Bronchial epithelial cell (primary cell): ENCODE measurements at regions not wholly inside any gene's neighbourhood (a gene's known extent, or its start where the extent isn't known, plus 50 kb on each side); places are given as distances from the start of the nearest gene placed in this dataset.
"Not testable (repeated sequence)": the region's sequence is repeated elsewhere in the genome, so short reads cannot be mapped to it uniquely, and the experiment has no call there.

Source experiments
- DNase-seq: peaks from one replicate; pipeline ENCODE4 v3.0.0-alpha.2; 2010; ENCODE audit warnings: low read depth
- FAIRE-seq: peaks from 2 replicates; lab custom pipeline; 2011; peaks lifted over from hg19 to GRCh38; lab: Jason Lieb, UNC
- H3K27me3 ChIP-seq: 2 replicates; pipeline ENCODE4 v1.5.1; 2011; ENCODE audit warnings: low read length; ENCODE audit not compliant: control insufficient read depth, insufficient read depth
- H3K36me3 ChIP-seq: 2 replicates; pipeline ENCODE4 v1.5.1; 2011; ENCODE audit warnings: low read length; ENCODE audit not compliant: control insufficient read depth, insufficient read depth
- H3K4me3 ChIP-seq: 2 replicates; pipeline ENCODE4 v1.5.1; 2011; ENCODE audit warnings: mild to moderate bottlenecking, low read depth, low read length, control low read depth
- TF ChIP-seq, protein P1 (sequence below): IDR thresholded peaks from 2 replicates; pipeline ENCODE4 v1.5.1; 2011; ENCODE audit warnings: mild to moderate bottlenecking, moderate library complexity, low read length, control low read depth, inconsistent platforms; ENCODE audit not compliant: insufficient read depth, severe bottlenecking

DNA sequence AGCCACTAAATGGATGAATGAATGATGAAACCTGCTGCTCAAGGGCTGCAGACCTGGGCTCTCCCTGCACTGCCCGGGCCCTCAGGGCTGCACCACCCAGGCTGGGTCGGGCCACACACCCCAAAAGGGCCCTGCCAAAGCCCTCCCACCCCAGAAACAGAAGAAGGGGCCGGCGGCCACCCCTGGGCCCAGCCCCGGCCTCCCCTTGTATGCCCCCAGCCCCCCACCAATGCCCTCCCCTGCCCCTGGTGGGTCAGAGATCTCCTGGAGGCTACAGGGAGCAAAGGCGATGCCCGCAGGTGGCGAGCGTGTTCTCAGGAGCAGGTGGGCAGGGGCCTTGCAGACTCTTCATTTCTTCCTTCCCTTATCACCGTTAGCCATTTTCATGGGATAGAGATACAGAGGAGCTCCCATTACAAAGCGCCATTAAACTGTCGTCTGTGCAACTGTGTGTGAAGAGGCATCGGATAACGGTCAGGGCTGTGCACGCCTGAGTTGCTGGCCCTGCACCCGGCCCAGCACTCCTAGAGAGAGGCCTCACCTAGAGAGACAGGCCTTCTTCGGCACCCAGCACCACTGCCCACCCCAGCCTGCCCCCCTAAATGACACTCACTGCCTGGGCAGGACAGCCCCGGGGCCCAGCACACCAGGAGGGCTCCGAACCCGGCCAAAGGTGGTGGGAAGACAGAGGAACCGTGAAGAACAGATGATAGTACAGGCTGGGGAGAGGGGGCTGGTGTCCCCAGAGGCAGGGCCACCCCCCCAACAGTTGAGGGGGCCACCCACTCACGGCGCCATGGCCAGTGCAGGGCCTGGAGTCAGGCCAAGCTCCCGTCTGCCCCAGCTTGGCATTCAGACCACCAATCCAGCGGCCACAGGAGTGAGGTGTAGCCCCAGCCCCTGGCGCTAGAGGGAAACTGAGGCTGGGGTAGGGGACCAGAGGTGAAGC lies 133.7 kb downstream of the FAM53A start:
- Histone ChIP-seq H3K27me3 (peaks cover 2% of the 10 kb centered on the region), H3K4me3 (no peak overlapping the region), H3K36me3 (no peaks in the 10 kb centered on the region)
- TF ChIP-seq, protein P1, sequence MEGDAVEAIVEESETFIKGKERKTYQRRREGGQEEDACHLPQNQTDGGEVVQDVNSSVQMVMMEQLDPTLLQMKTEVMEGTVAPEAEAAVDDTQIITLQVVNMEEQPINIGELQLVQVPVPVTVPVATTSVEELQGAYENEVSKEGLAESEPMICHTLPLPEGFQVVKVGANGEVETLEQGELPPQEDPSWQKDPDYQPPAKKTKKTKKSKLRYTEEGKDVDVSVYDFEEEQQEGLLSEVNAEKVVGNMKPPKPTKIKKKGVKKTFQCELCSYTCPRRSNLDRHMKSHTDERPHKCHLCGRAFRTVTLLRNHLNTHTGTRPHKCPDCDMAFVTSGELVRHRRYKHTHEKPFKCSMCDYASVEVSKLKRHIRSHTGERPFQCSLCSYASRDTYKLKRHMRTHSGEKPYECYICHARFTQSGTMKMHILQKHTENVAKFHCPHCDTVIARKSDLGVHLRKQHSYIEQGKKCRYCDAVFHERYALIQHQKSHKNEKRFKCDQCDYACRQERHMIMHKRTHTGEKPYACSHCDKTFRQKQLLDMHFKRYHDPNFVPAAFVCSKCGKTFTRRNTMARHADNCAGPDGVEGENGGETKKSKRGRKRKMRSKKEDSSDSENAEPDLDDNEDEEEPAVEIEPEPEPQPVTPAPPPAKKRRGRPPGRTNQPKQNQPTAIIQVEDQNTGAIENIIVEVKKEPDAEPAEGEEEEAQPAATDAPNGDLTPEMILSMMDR, result no peak
- FAIRE-seq (no peak), DNase-seq (no peak)

DNA sequence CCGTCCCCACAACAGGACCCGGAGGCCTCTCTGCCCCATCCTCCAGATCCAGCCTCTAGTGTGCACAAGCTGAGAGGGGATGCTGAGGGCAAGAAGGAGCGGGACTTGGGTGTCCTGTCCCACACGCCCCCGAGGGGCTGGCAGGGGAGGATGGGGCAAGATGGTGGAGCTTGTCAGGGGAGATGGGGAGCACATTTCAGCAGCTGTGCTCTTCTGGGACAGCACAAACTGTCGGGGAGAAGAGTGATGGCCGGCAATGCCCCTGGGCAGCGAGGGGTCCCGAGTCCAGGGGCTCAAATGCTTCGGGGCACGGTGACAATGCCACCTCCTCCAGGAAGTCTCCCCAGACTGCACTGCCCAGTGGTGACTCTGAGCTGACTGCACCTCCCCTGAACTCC lies 134.5 kb downstream of the FAM53A start:
- TF ChIP-seq, protein P1, result no peak
- Histone ChIP-seq H3K4me3 (no peak overlapping the region), H3K27me3 (peaks cover 2% of the 10 kb centered on the region), H3K36me3 (no peaks in the 10 kb centered on the region)
- DNase-seq (no peak), FAIRE-seq (no peak)

DNA sequence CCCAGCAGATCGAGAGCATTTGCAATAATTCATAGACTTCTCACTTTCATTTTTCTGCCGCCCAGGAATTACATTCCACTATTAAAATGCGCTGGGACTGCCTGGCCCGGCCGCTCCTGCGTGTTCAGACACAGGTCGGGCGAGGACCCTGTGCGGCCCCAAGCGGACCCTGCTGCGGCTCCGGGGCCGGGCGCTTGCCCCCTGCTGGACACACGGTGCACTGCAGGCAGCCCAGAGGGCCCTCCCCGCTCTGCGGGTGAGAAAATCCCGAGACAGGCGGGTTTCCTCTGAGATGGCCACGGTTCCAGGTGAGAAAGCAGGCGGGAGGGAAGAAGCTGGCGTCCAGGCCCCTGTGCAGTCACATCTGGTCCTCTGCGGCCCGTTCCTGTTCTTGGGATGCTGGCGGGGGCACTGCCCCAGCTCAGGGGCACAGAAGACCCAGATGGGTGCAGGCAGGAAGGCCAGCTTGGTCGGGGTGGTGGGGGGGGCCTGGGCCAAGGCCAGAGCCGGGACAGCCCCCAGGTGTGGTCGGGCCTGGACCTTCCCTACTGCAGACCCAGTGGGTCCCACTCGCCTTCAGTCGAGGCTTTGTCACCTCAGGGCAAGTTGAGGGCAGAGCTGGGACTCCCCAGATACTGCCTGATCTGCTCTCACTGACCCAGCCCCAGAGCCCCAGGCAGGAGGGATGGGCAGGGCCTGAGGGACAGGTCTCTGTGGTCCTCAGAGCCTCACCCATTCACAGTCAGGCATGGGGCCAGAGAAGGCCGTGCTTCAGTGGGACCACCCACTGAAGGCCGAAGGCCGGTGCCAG lies 135.1 kb downstream of the FAM53A start:
- not testable (repeated sequence) for FAIRE-seq, H3K27me3 ChIP-seq, H3K36me3 ChIP-seq
- H3K4me3 ChIP-seq, result peak overlapping the region; percentile 14
- DNase-seq, result peak; percentile 2
- TF ChIP-seq, protein P1, result peak; percentile 74

DNA sequence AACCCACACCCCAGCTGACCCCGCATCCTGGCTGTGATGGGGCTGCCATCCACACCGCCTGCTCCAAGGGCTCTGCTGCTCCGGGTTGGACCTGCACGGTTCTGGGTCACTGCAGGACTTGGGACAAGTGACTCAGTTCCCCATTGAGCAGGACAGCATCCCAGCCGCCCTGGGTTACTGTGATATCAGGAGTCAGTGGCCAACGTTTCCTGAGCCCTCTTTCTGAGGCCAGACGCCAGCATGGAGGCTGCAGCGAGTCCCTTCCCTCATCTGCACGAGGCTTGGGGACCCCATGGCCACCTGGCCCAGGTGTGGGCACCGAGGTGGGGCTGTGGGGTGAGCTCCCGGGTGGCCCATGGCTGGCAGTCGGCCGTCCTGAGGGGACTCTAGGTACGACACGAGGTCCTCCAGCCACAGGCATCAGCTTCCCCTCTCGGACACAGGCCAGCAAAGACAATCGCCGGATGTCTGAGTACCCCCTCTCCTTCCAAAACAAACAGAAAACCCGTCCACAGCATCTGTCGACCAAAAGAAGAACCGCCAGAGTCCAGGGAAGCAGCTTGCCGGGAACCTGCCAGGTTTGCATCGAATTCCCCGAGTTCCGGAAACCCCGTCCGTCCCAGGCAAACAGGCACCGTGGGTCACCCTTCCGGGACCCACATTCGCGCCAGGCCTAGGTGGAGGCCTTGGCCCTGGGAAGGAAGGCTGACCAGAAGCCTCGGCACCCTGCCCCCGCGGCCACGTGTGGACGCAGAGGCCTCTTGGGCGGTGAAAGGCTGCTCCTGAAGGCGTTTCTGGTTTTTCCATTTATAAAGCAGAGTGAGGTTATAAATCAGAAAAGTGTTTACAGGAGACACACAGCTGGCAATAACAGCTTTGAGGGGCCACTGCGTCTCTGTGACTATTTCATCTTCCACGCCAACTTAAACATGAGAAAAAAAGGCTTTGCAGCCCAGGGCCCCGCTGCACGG lies 136.0 kb downstream of the FAM53A start:
- Histone ChIP-seq H3K27me3 (peaks cover 2% of the 10 kb centered on the region), H3K4me3 (peak overlapping the region; percentile 14), H3K36me3 (no peaks in the 10 kb centered on the region)
- DNase-seq (no peak), FAIRE-seq (peak; percentile 58)
- TF ChIP-seq, protein P1, result no peak

DNA sequence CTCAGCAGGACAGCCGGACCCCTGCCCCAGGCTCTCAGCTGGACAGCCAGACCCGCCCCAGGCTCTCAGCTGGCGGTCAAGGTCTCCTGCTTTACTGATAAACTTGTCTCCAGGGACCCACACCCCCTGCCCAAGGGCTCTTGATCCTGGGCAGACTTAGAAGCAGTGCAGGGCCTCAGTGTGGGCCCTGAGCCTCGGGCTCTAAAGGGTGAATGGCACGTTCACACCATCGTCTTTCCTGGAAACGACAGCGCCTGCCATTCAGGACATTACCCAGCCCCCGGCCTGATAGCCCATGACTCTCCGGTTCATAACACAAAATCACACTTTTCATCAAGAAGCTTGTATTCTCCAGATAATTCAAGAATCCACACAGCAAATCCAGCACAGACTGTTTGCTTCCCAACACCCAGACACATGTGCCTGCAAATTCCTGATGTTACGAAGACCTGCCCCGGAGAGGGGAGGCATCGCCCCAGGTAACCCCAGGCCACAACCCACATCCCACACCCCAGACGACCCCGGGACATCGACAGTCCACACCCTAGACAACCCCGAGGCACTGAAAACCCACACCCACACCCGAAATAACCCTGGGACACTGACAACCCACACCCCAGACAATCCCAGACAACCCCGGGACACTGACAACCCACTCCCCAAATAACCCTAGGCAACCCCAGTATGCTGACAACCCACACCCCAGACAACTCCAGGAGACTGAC lies 136.8 kb downstream of the FAM53A start:
- no peak for DNase-seq
- no peak overlapping the region for H3K4me3 ChIP-seq
- peaks cover 2% of the 10 kb centered on the region for H3K27me3 ChIP-seq
- H3K36me3 ChIP-seq, result no peaks in the 10 kb centered on the region
- FAIRE-seq, result peak; percentile 95
- TF ChIP-seq, protein P1, result no peak
